GM12878 (cell line): ENCODE measurements at regions not wholly inside any gene's neighbourhood (a gene's known extent, or its start where the extent isn't known, plus 50 kb on each side); places are given as distances from the start of the nearest gene placed in this dataset.

Source experiments
- ATAC-seq: fragments of 200-7000 bp; cut with Tn5 transposase; 3 replicates; pipeline ENCODE4 v1.9.1; 2020; ENCODE audit warnings: mild to moderate bottlenecking, moderate library complexity
- BruUV-seq: library from RNA; stranded (reverse); fragments of 400-500 nt; replicated peaks from 2 replicates; lab custom pipeline; 2021; lab: Mats Ljungman, UMichigan
- CTCF ChIA-PET: fragments of 300-600 bp; sonication (Branson Sonifier 250); formaldehyde crosslinking; extraction: SDS; loops from one replicate; lab custom pipeline; 2021; ENCODE audit warnings: inconsistent platforms; lab: Yijun Ruan, JAX
- POLR2A ChIA-PET: fragments of 350-600 bp; formaldehyde crosslinking; extraction: SDS; loops from one replicate; lab custom pipeline; 2021; ENCODE audit warnings: inconsistent platforms; lab: Charles Lee
- RAD21 ChIA-PET: fragments of 300-600 bp; sonication (Branson Sonifier 250); formaldehyde crosslinking; loops from one replicate; lab custom pipeline; 2023; ENCODE audit warnings: antibody characterized with exemption; ENCODE audit not compliant: unreplicated experiment; lab: Charles Lee
- SMC1A ChIA-PET: fragments of 300-600 bp; sonication (Branson Sonifier 250); formaldehyde crosslinking; loops from one replicate; lab custom pipeline; 2023; ENCODE audit not compliant: unreplicated experiment, uncharacterized antibody; lab: Charles Lee
- DNase-seq: peaks from one replicate; pipeline ENCODE4 v3.0.0-alpha.2; 2011; ENCODE audit warnings: low read depth, low spot score
- FAIRE-seq: peaks from 3 replicates; lab custom pipeline; 2011; peaks lifted over from hg19 to GRCh38; lab: Jason Lieb, UNC
- H2AFZ ChIP-seq: 2 replicates; pipeline ENCODE4 v1.6.0; 2011; ENCODE audit warnings: low read depth, low read length, control low read depth; ENCODE audit not compliant: control insufficient read depth
- H3K27ac ChIP-seq: 2 replicates; pipeline ENCODE4 v1.5.1; 2011; ENCODE audit warnings: control low read depth; ENCODE audit not compliant: control insufficient read depth, insufficient read depth
- H3K27me3 ChIP-seq, 2 experiments: replicated peaks in 1 of 2; 2 replicates each; pipeline versions ENCODE4 v1.6.0 to v1.6.1; 2011; ENCODE audit warnings: low read length in 1 of 2; ENCODE audit not compliant: control insufficient read depth in 2 of 2, insufficient read depth in 2 of 2
- H3K36me3 ChIP-seq, 2 experiments: 2 replicates each; pipeline ENCODE4 v1.5.1; 2011; ENCODE audit warnings: low read length in 1 of 2; ENCODE audit not compliant: control insufficient read depth in 2 of 2, insufficient read depth in 2 of 2
- H3K4me1 ChIP-seq: 2 replicates; pipeline ENCODE4 v1.6.1; 2011; ENCODE audit warnings: mild to moderate bottlenecking, low read length, moderate library complexity, mixed read lengths; ENCODE audit not compliant: control insufficient read depth, insufficient read depth
- H3K4me2 ChIP-seq: 2 replicates; pipeline ENCODE4 v1.6.0; 2011; ENCODE audit warnings: control low read depth; ENCODE audit not compliant: control insufficient read depth, insufficient read depth
- H3K4me3 ChIP-seq: fragments of 200-600 bp; sonication (generic); 2 replicates; pipeline ENCODE4 v1.5.1; 2016
- H3K79me2 ChIP-seq: 2 replicates; pipeline ENCODE4 v1.6.0; 2011; ENCODE audit warnings: low read length; ENCODE audit not compliant: control insufficient read depth, insufficient read depth
- H3K9ac ChIP-seq: 2 replicates; pipeline ENCODE4 v1.8.0; 2011; ENCODE audit warnings: low read length, control low read depth, mixed read lengths; ENCODE audit not compliant: control insufficient read depth, insufficient read depth
- H3K9me3 ChIP-seq: replicated peaks from 3 replicates; pipeline ENCODE4 v1.5.1; 2011; ENCODE audit warnings: mild to moderate bottlenecking, low read length; ENCODE audit not compliant: control insufficient read depth, insufficient read depth
- H4K20me1 ChIP-seq: 2 replicates; pipeline ENCODE4 v1.6.0; 2011; ENCODE audit not compliant: control insufficient read depth, insufficient read depth
- BCL11A ChIP-seq: IDR thresholded peaks from 2 replicates; pipeline ENCODE4 v1.6.1; 2011; ENCODE audit warnings: low read depth, low read length
- BMI1 ChIP-seq: fragments of 450-650 bp; IDR thresholded peaks from 2 replicates; pipeline ENCODE4 v1.6.1; 2016; ENCODE audit warnings: mild to moderate bottlenecking, moderate library complexity, borderline replicate concordance
- CHD2 ChIP-seq: IDR thresholded peaks from 2 replicates; pipeline ENCODE4 v1.6.1; 2011; ENCODE audit warnings: low read depth, low read length, improper control_type of control experiment, borderline replicate concordance
- CUX1 ChIP-seq: IDR thresholded peaks from 2 replicates; pipeline ENCODE4 v1.6.1; 2012; ENCODE audit warnings: improper control_type of control experiment, low read depth, low read length; ENCODE audit not compliant: insufficient replicate concordance
- ETV6 ChIP-seq, 2 experiments: fragments of 450-650 bp in 1 of 2; IDR thresholded peaks in 1 of 2; conservative IDR thresholded peaks in 1 of 2; 2 replicates each; pipeline ENCODE4 v1.6.1; 2014; ENCODE audit warnings: antibody characterized with exemption in 1 of 2, borderline replicate concordance in 1 of 2, low read depth in 1 of 2, mild to moderate bottlenecking in 1 of 2, moderate library complexity in 1 of 2
- GATAD2B ChIP-seq: fragments of 450-650 bp; conservative IDR thresholded peaks from 2 replicates; pipeline ENCODE4 v1.6.1; 2017; ENCODE audit warnings: low read depth, mild to moderate bottlenecking, moderate library complexity
- MEF2B ChIP-seq: fragments of 450-650 bp; IDR thresholded peaks from 2 replicates; pipeline ENCODE4 v1.6.1; 2018; ENCODE audit warnings: mild to moderate bottlenecking, moderate library complexity; ENCODE audit not compliant: partially characterized antibody, poor library complexity, severe bottlenecking
- MYC ChIP-seq: IDR thresholded peaks from 2 replicates; pipeline ENCODE4 v1.6.1; 2011; ENCODE audit warnings: mild to moderate bottlenecking, low read length, moderate library complexity, inconsistent platforms; ENCODE audit not compliant: insufficient read depth, insufficient replicate concordance, insufficient read length, severe bottlenecking
- NFXL1 ChIP-seq: fragments of 450-650 bp; IDR thresholded peaks from 2 replicates; pipeline ENCODE4 v1.6.1; 2017; ENCODE audit warnings: antibody characterized with exemption, mild to moderate bottlenecking, borderline replicate concordance
- PBX3 ChIP-seq: IDR thresholded peaks from 2 replicates; pipeline ENCODE4 v1.6.1; 2011; ENCODE audit warnings: mild to moderate bottlenecking, low read depth, low read length, moderate library complexity; ENCODE audit not compliant: insufficient replicate concordance
- POU2F2 ChIP-seq: IDR thresholded peaks from 3 replicates; pipeline ENCODE4 v1.6.1; 2011; ENCODE audit warnings: low read depth, mild to moderate bottlenecking, low read length, borderline replicate concordance
- STAT3 ChIP-seq: IDR thresholded peaks from 2 replicates; pipeline ENCODE4 v1.6.1; 2011; ENCODE audit warnings: low read depth, low read length, improper control_type of control experiment
- TARDBP ChIP-seq: IDR thresholded peaks from 2 replicates; pipeline ENCODE4 v1.6.1; 2016; ENCODE audit warnings: borderline replicate concordance
- ZNF274 ChIP-seq: IDR thresholded peaks from one replicate; pipeline ENCODE4 v1.8.0; 2011; ENCODE audit not compliant: insufficient read length, insufficient read depth
- WGBS: methylation state at CpG from one replicate; pipeline ENCODE4 v1.1.6; 2016; ENCODE audit warnings: low lambda C conversion rate; ENCODE audit not compliant: insufficient replicate concordance, insufficient coverage; ENCODE audit errors: missing lambda C conversion rate; 5-methylcytosine and 5-hydroxymethylcytosine counted together
- in situ Hi-C: fragments of 300-500 bp; cut with MboI; formaldehyde crosslinking; loops from 9 replicates; pipeline ENCODE4 v1.14.3; 2018; ENCODE audit warnings: mixed read lengths
- intact Hi-C: fragments of 100-400 bp; cut with micrococcal nuclease; formaldehyde crosslinking; loops from one replicate; pipeline ENCODE4 v1.14.2; 2022; ENCODE audit not compliant: unreplicated experiment

- TF ChIP-seq GATAD2B, result no peak
- TF ChIP-seq MYC, result no peak
- TF ChIP-seq STAT3, result no peak
- TF ChIP-seq POU2F2, result no peak
- TF ChIP-seq CHD2, result no peak
- no peak for TF ChIP-seq CUX1
- no peak for TF ChIP-seq NFXL1
- TF ChIP-seq TARDBP, result no peak
These were observed 162.8 kb downstream of the RAB38 start (continued) for GRCh38 chr11:88012456-88012855.

GRCh38 chr11:87976009-87976408 lies 199.2 kb downstream of the RAB38 start:
- WGBS, result 74% methylated on average over 2 of the region's 2 CpGs
- ChIA-PET CTCF (no interaction called here), POLR2A (no interaction called here), SMC1A (no interaction called here), RAD21 (no interaction called here)
- Histone ChIP-seq H3K9ac (no peak overlapping the region), H3K79me2 (no peaks in the 10 kb centered on the region), H2AFZ (no peak overlapping the region), H3K4me2 (no peak overlapping the region), H3K36me3 (no peaks in the 10 kb centered on the region), H3K27ac (no peak overlapping the region), H3K27me3 (no peaks in the 10 kb centered on the region), H3K4me1 (no peaks in the 10 kb centered on the region; the same call in 1 of the 2 replicates), H4K20me1 (no peaks in the 10 kb centered on the region), H3K4me3 (no peak overlapping the region), H3K9me3 (no peaks in the 10 kb centered on the region)
- FAIRE-seq, result no peak
- ATAC-seq, result no peak
- in situ Hi-C loops, result no loop called here
- intact Hi-C loops, result no loop called here
- TF ChIP-seq ZNF274 (no peak), PBX3 (no peak), BCL11A (no peak), BMI1 (no peak), MEF2B (no peak), ETV6 (conservative IDR thresholded peaks at IDR 0.05 in 1 of 2, IDR thresholded peaks at IDR 0.05 in 1 of 2; ENCODE audit: borderline replicate concordance in 1 of 2, low read depth in 1 of 2) (no peak)
- BruUV-seq, result no TSS peak
- DNase-seq, result no peak
